GM23338 (cell line): ENCODE measurements at regions not wholly inside any gene's neighbourhood (a gene's known extent, or its start where the extent isn't known, plus 50 kb on each side); places are given as distances from the start of the nearest gene placed in this dataset.

Experiments
- ATAC-seq: fragments of 200-7000 bp; cut with Tn5 transposase; 3 replicates; pipeline ENCODE4 v1.9.1; 2020
- DNase-seq: peaks from one replicate; pipeline ENCODE4 v3.0.0-alpha.2; 2015; ENCODE audit warnings: low spot score
- H2AFZ ChIP-seq: fragments of 200-600 bp; sonication (generic); 2 replicates; pipeline ENCODE4 v1.8.0; 2016; ENCODE audit warnings: antibody characterized with exemption, mild to moderate bottlenecking, moderate library complexity
- H3F3A ChIP-seq: fragments of 200-600 bp; sonication (generic); replicated peaks from 2 replicates; pipeline ENCODE4 v1.8.0; 2017; ENCODE audit warnings: antibody characterized with exemption, mixed run types, low read depth
- H3K27ac ChIP-seq: fragments of 200-600 bp; sonication (generic); 2 replicates; pipeline ENCODE4 v1.6.1; 2016; ENCODE audit warnings: low read depth
- H3K27me3 ChIP-seq: fragments of 200-600 bp; sonication (generic); 2 replicates; pipeline ENCODE4 v1.8.0; 2016; ENCODE audit warnings: mild to moderate bottlenecking, mixed run types, moderate library complexity; ENCODE audit not compliant: insufficient read depth
- H3K36me3 ChIP-seq: fragments of 200-600 bp; sonication (generic); 2 replicates; pipeline ENCODE4 v1.8.0; 2016; ENCODE audit warnings: mild to moderate bottlenecking; ENCODE audit not compliant: insufficient read depth
- H3K4me1 ChIP-seq: fragments of 200-600 bp; sonication (generic); 2 replicates; pipeline ENCODE4 v1.8.0; 2016; ENCODE audit warnings: mild to moderate bottlenecking, moderate library complexity; ENCODE audit not compliant: insufficient read depth
- H3K4me2 ChIP-seq: fragments of 200-600 bp; sonication (generic); 2 replicates; pipeline ENCODE4 v1.7.1; 2017; ENCODE audit warnings: mixed run types
- H3K4me3 ChIP-seq: fragments of 200-600 bp; sonication (generic); 2 replicates; pipeline ENCODE4 v1.6.1; 2016; ENCODE audit warnings: mixed run types
- H3K79me2 ChIP-seq: fragments of 200-600 bp; sonication (generic); replicated peaks from 2 replicates; pipeline ENCODE4 v1.8.0; 2017; ENCODE audit warnings: mild to moderate bottlenecking; ENCODE audit not compliant: insufficient read depth
- H3K9me2 ChIP-seq: fragments of 200-600 bp; sonication (generic); 2 replicates; pipeline ENCODE4 v1.8.0; 2017; ENCODE audit not compliant: insufficient read depth
- H4K20me1 ChIP-seq: fragments of 200-600 bp; sonication (generic); replicated peaks from 2 replicates; pipeline ENCODE4 v1.8.0; 2017; ENCODE audit warnings: mild to moderate bottlenecking; ENCODE audit not compliant: insufficient read depth
- H3K27ac Mint-ChIP-seq: 2 replicates; pipeline ENCODE4 v1.8.0; 2020; ENCODE audit warnings: inconsistent platforms, mild to moderate bottlenecking, moderate library complexity, mixed read lengths
- H3K27me3 Mint-ChIP-seq: 3 replicates; pipeline ENCODE4 v1.8.0; 2022; ENCODE audit warnings: low read depth, mild to moderate bottlenecking, moderate library complexity, mixed read lengths, inconsistent platforms; ENCODE audit not compliant: insufficient read depth, poor library complexity
- H3K36me3 Mint-ChIP-seq: 3 replicates; pipeline ENCODE4 v1.8.0; 2021; ENCODE audit warnings: low read depth, mild to moderate bottlenecking, inconsistent platforms, moderate library complexity, mixed read lengths
- H3K4me1 Mint-ChIP-seq: 3 replicates; pipeline ENCODE4 v1.8.0; 2020; ENCODE audit warnings: mild to moderate bottlenecking, inconsistent platforms, mixed read lengths
- H3K4me3 Mint-ChIP-seq: 3 replicates; pipeline ENCODE4 v1.8.0; 2021; ENCODE audit warnings: moderate library complexity, mild to moderate bottlenecking, inconsistent platforms, mixed read lengths
- H3K9me3 Mint-ChIP-seq: 3 replicates; pipeline ENCODE4 v1.8.0; 2020; ENCODE audit warnings: moderate library complexity, mild to moderate bottlenecking, inconsistent platforms, mixed read lengths
- CREB1 ChIP-seq: fragments of 250-450 bp; sonication (Bioruptor Pico); IDR thresholded peaks from 2 replicates; pipeline ENCODE4 v1.5.0; 2020; ENCODE audit warnings: low read depth, mild to moderate bottlenecking, moderate library complexity
- ETS1 ChIP-seq: IDR thresholded peaks from 2 replicates; pipeline ENCODE4 v1.6.1; 2016; ENCODE audit warnings: antibody characterized with exemption
- EZH2 ChIP-seq: fragments of 200-600 bp; sonication (generic); IDR thresholded peaks from one replicate; pipeline ENCODE4 v1.8.0; 2017; ENCODE audit warnings: antibody characterized with exemption, mild to moderate bottlenecking, low read depth; ENCODE audit not compliant: unreplicated experiment
- JUNB ChIP-seq: IDR thresholded peaks from one replicate; pipeline ENCODE4 v1.6.1; 2016; ENCODE audit warnings: antibody characterized with exemption; ENCODE audit not compliant: unreplicated experiment
- NANOG ChIP-seq: IDR thresholded peaks from 2 replicates; pipeline ENCODE4 v1.6.1; 2016; ENCODE audit warnings: antibody characterized with exemption, borderline replicate concordance
- POLR2AphosphoS5 ChIP-seq: IDR thresholded peaks from 2 replicates; pipeline ENCODE4 v1.6.1; 2016; ENCODE audit warnings: antibody characterized with exemption, low read depth
- REST ChIP-seq: IDR thresholded peaks from one replicate; pipeline ENCODE4 v1.6.1; 2018; ENCODE audit warnings: antibody characterized with exemption; ENCODE audit not compliant: unreplicated experiment
- STAT1 ChIP-seq: IDR thresholded peaks from one replicate; pipeline ENCODE4 v1.6.1; 2016; ENCODE audit warnings: antibody characterized with exemption; ENCODE audit not compliant: unreplicated experiment
- ZNF114 ChIP-seq: fragments of 250-450 bp; sonication (Bioruptor Pico); IDR thresholded peaks from 2 replicates; pipeline ENCODE4 v1.5.0; 2020; ENCODE audit warnings: mild to moderate bottlenecking, moderate library complexity
- ZNF331 ChIP-seq: fragments of 250-450 bp; sonication (Bioruptor Pico); IDR thresholded peaks from 2 replicates; pipeline ENCODE4 v1.5.0; 2020; ENCODE audit warnings: low read depth, mild to moderate bottlenecking, moderate library complexity
- ZNF462 ChIP-seq: fragments of 250-450 bp; sonication (Bioruptor Pico); IDR thresholded peaks from 2 replicates; pipeline ENCODE4 v1.5.0; 2020; ENCODE audit warnings: mild to moderate bottlenecking, moderate library complexity

- TF ChIP-seq REST: no peak
- TF ChIP-seq NANOG: no peak
- no peak for TF ChIP-seq JUNB
- no peak for TF ChIP-seq STAT1
- TF ChIP-seq ZNF114 (CRISPR knock-in tag): no peak
- no peak for TF ChIP-seq EZH2
These were observed 306.8 kb downstream of the FOXL1 start (continued) for GRCh38 chr16:86885139-86885538.

GRCh38 chr16:86886651-86887050 lies 308.3 kb downstream of the FOXL1 start:
- Mint-ChIP-seq H3K9me3 (no peaks in the 10 kb centered on the region), H3K27me3 (peaks cover 7% of the 10 kb centered on the region), H3K36me3 (no peaks in the 10 kb centered on the region), H3K4me1 (peaks cover 15% of the 10 kb centered on the region; the same call in 2 of the 3 replicates), H3K4me3 (no peak overlapping the region), H3K27ac (no peak overlapping the region)
- TF ChIP-seq ZNF331 (CRISPR knock-in tag) (no peak), ETS1 (no peak), JUNB (no peak), POLR2AphosphoS5 (no peak), STAT1 (no peak), ZNF462 (no peak), NANOG (no peak), ZNF114 (CRISPR knock-in tag) (no peak), CREB1 (CRISPR knock-in tag) (no peak), REST (no peak)
- H3K9me2 ChIP-seq: no peaks in the 10 kb centered on the region
- no peaks in the 10 kb centered on the region for H3K27me3 ChIP-seq
- DNase-seq (no peak), ATAC-seq (no peak)
- H3K4me2 ChIP-seq: no peak overlapping the region
- no peaks in the 10 kb centered on the region for H3F3A ChIP-seq
- no peaks in the 10 kb centered on the region for H3K4me1 ChIP-seq
- no peaks in the 10 kb centered on the region for H3K79me2 ChIP-seq
- H3K27ac ChIP-seq: no peak overlapping the region
- no peak overlapping the region for H2AFZ ChIP-seq
- no peaks in the 10 kb centered on the region for H4K20me1 ChIP-seq
- no peak overlapping the region for H3K4me3 ChIP-seq
- H3K36me3 ChIP-seq: no peaks in the 10 kb centered on the region
